Endometrium (tissue), 2 donors: ENCODE measurements at regions not wholly inside any gene's neighbourhood (a gene's known extent, or its start where the extent isn't known, plus 50 kb on each side); places are given as distances from the start of the nearest gene placed in this dataset.
"Not testable (repeated sequence)": the region's sequence is repeated elsewhere in the genome, so short reads cannot be mapped to it uniquely, and the experiment has no call there.

Source experiments
- FAIRE-seq: peaks from 2 replicates; lab custom pipeline; 2012; peaks lifted over from hg19 to GRCh38; lab: Jason Lieb, UNC
- donor health status: control.
- donor health status: control.

GRCh38 chr2:147008481-147008880, 836.3 kb upstream of the ACVR2A start:
- FAIRE-seq, result no peak

GRCh38 chr2:147006736-147007141, 838.1 kb upstream of the ACVR2A start:
- no peak for FAIRE-seq

GRCh38 chr2:147003081-147003480, 841.7 kb upstream of the ACVR2A start:
- FAIRE-seq, result no peak

- FAIRE-seq, result no peak
These were observed 842.6 kb upstream of the ACVR2A start for GRCh38 chr2:147002256-147002655.

- FAIRE-seq, result no peak
These were observed 843.8 kb upstream of the ACVR2A start for GRCh38 chr2:147001061-147001460.

GRCh38 chr2:147000151-147000550, 844.7 kb upstream of the ACVR2A start:
- FAIRE-seq, result not testable (repeated sequence)

- FAIRE-seq, result no peak
These were observed 846.9 kb upstream of the ACVR2A start for GRCh38 chr2:146997945-146998344.

- no peak for FAIRE-seq
These were observed 847.3 kb upstream of the ACVR2A start for GRCh38 chr2:146997488-146997887.

- FAIRE-seq, result no peak
These were observed 850.6 kb upstream of the ACVR2A start for GRCh38 chr2:146994246-146994645.

- no peak for FAIRE-seq
These were observed 852.4 kb upstream of the ACVR2A start for GRCh38 chr2:146992466-146992865.

- no peak for FAIRE-seq
These were observed 852.8 kb upstream of the ACVR2A start for GRCh38 chr2:146992057-146992456.

- no peak for FAIRE-seq
These were observed 854.3 kb upstream of the ACVR2A start for GRCh38 chr2:146990311-146991054.

- FAIRE-seq, result no peak
These were observed 855.1 kb upstream of the ACVR2A start for GRCh38 chr2:146989741-146990140.

GRCh38 chr2:146987996-146988395, 856.8 kb upstream of the ACVR2A start:
- no peak for FAIRE-seq

- FAIRE-seq, result no peak
These were observed 858.7 kb upstream of the ACVR2A start for GRCh38 chr2:146986161-146986560.

GRCh38 chr2:146985753-146986152, 859.1 kb upstream of the ACVR2A start:
- FAIRE-seq, result no peak

GRCh38 chr2:146984014-146984413, 860.8 kb upstream of the ACVR2A start:
- no peak for FAIRE-seq

- FAIRE-seq, result no peak
These were observed 862.4 kb upstream of the ACVR2A start for GRCh38 chr2:146982393-146982846.

- FAIRE-seq, result no peak
These were observed 862.9 kb upstream of the ACVR2A start for GRCh38 chr2:146981921-146982320.

- no peak for FAIRE-seq
These were observed 865.1 kb upstream of the ACVR2A start for GRCh38 chr2:146979746-146980145.

- no peak for FAIRE-seq
These were observed 866.0 kb upstream of the ACVR2A start for GRCh38 chr2:146978577-146979555.

GRCh38 chr2:146970981-146971380, 873.8 kb upstream of the ACVR2A start:
- FAIRE-seq, result not testable (repeated sequence)

GRCh38 chr2:146969703-146970102, 875.1 kb upstream of the ACVR2A start:
- FAIRE-seq, result not testable (repeated sequence)
